Osteocyte (in vitro differentiated cells): ENCODE measurements at regions not wholly inside any gene's neighbourhood (a gene's known extent, or its start where the extent isn't known, plus 50 kb on each side); places are given as distances from the start of the nearest gene placed in this dataset.

Source experiments
- DNase-seq: peaks from one replicate; pipeline ENCODE4 v3.0.0; 2021; ENCODE audit warnings: mixed read lengths; ENCODE audit not compliant: unreplicated experiment; ENCODE audit errors: extremely low spot score
- H3K27ac Mint-ChIP-seq: one replicate; pipeline ENCODE4 v1.8.0; 2021; ENCODE audit warnings: mild to moderate bottlenecking, mixed read lengths; ENCODE audit not compliant: unreplicated experiment
- H3K27me3 Mint-ChIP-seq: one replicate; pipeline ENCODE4 v1.8.0; 2021; ENCODE audit warnings: mixed read lengths; ENCODE audit not compliant: unreplicated experiment
- H3K36me3 Mint-ChIP-seq: one replicate; pipeline ENCODE4 v1.8.0; 2021; ENCODE audit warnings: mixed read lengths; ENCODE audit not compliant: unreplicated experiment
- H3K4me1 Mint-ChIP-seq: one replicate; pipeline ENCODE4 v1.8.0; 2021; ENCODE audit warnings: mixed read lengths; ENCODE audit not compliant: unreplicated experiment
- H3K4me3 Mint-ChIP-seq: one replicate; pipeline ENCODE4 v1.8.0; 2021; ENCODE audit warnings: mild to moderate bottlenecking, moderate library complexity, mixed read lengths; ENCODE audit not compliant: unreplicated experiment
- H3K9me3 Mint-ChIP-seq: one replicate; pipeline ENCODE4 v1.8.0; 2021; ENCODE audit warnings: mixed read lengths; ENCODE audit not compliant: unreplicated experiment
- CTCF ChIP-seq: fragments of 200-600 bp; sonication (generic); IDR thresholded peaks from 2 replicates; pipeline ENCODE4 v1.5.0; 2021; ENCODE audit warnings: antibody characterized with exemption, mild to moderate bottlenecking, moderate library complexity

- H3K36me3 Mint-ChIP-seq, result no peaks in the 10 kb centered on the region
- no peaks in the 10 kb centered on the region for H3K9me3 Mint-ChIP-seq
- H3K27ac Mint-ChIP-seq, result no peak overlapping the region
- no peaks in the 10 kb centered on the region for H3K27me3 Mint-ChIP-seq
- no peak for DNase-seq
- no peaks in the 10 kb centered on the region for H3K4me1 Mint-ChIP-seq
- no peak overlapping the region for H3K4me3 Mint-ChIP-seq
- TF ChIP-seq CTCF, result no peak
These were observed 105.1 kb downstream of the MANEA start for GRCh38 chr6:95682476-95682875.

DNA sequence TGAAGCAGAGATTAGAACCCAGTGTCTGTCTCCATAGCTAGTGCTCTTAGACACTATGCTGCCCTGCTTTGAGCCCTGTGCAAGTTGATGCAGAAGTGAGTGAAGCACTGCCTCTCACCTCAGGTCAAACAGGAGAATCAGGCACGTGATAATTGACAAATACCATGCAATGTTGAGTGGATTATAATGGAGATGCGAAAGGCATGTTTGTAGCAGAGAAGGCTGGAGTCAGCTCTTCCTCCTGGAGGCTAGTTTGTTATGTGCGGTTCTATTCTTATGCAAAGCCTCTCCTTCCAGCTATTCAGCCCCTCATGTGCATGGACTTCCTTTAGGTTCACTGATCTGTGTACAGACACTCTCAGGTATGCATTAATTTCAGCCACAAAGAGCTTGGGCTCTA is 108.5 kb downstream of the MANEA start:
- Mint-ChIP-seq H3K27me3 (no peaks in the 10 kb centered on the region), H3K36me3 (no peaks in the 10 kb centered on the region), H3K4me3 (no peak overlapping the region), H3K4me1 (no peaks in the 10 kb centered on the region), H3K27ac (no peak overlapping the region), H3K9me3 (no peaks in the 10 kb centered on the region)
- TF ChIP-seq CTCF, result no peak
- no peak for DNase-seq

GRCh38 chr6:95686272-95686671 is 108.9 kb downstream of the MANEA start:
- H3K9me3 Mint-ChIP-seq, result no peaks in the 10 kb centered on the region
- H3K27ac Mint-ChIP-seq, result no peak overlapping the region
- no peaks in the 10 kb centered on the region for H3K36me3 Mint-ChIP-seq
- no peak overlapping the region for H3K4me3 Mint-ChIP-seq
- DNase-seq, result no peak
- no peaks in the 10 kb centered on the region for H3K4me1 Mint-ChIP-seq
- H3K27me3 Mint-ChIP-seq, result no peaks in the 10 kb centered on the region
- TF ChIP-seq CTCF, result no peak

GRCh38 chr6:95686895-95687294 is 109.6 kb downstream of the MANEA start:
- Mint-ChIP-seq H3K4me3 (no peak overlapping the region), H3K27ac (no peak overlapping the region), H3K4me1 (no peaks in the 10 kb centered on the region), H3K36me3 (no peaks in the 10 kb centered on the region), H3K27me3 (no peaks in the 10 kb centered on the region), H3K9me3 (peaks cover 3% of the 10 kb centered on the region)
- TF ChIP-seq CTCF, result no peak
- DNase-seq, result no peak

- Mint-ChIP-seq H3K27ac (no peak overlapping the region), H3K27me3 (no peaks in the 10 kb centered on the region), H3K4me3 (no peak overlapping the region), H3K4me1 (no peaks in the 10 kb centered on the region), H3K36me3 (no peaks in the 10 kb centered on the region), H3K9me3 (peaks cover 6% of the 10 kb centered on the region)
- no peak for DNase-seq
- TF ChIP-seq CTCF, result no peak
These were observed 110.5 kb downstream of the MANEA start for GRCh38 chr6:95687839-95688238.
